ENCODE measurements at regions not wholly inside any gene's neighbourhood (a gene's known extent, or its start where the extent isn't known, plus 50 kb on each side); places are given as distances from the start of the nearest gene placed in this dataset.

GRCh38 chr20:19834783-19835182 is 76.7 kb downstream of the RIN2 start:
- TF ChIP-seq RARB (CRISPR knock-in tag; IDR thresholded peaks at IDR 0.05) (no peak), PPARA (CRISPR knock-in tag; IDR thresholded peaks at IDR 0.05; ENCODE audit: borderline replicate concordance) (no peak), TCF4 (CRISPR knock-in tag; IDR thresholded peaks at IDR 0.05; ENCODE audit: borderline replicate concordance) (no peak), SNAI2 (CRISPR knock-in tag; IDR thresholded peaks at IDR 0.05) (no peak), ISL1 (CRISPR knock-in tag; IDR thresholded peaks at IDR 0.05) (no peak)
- TF ChIP-seq, protein P1, sequence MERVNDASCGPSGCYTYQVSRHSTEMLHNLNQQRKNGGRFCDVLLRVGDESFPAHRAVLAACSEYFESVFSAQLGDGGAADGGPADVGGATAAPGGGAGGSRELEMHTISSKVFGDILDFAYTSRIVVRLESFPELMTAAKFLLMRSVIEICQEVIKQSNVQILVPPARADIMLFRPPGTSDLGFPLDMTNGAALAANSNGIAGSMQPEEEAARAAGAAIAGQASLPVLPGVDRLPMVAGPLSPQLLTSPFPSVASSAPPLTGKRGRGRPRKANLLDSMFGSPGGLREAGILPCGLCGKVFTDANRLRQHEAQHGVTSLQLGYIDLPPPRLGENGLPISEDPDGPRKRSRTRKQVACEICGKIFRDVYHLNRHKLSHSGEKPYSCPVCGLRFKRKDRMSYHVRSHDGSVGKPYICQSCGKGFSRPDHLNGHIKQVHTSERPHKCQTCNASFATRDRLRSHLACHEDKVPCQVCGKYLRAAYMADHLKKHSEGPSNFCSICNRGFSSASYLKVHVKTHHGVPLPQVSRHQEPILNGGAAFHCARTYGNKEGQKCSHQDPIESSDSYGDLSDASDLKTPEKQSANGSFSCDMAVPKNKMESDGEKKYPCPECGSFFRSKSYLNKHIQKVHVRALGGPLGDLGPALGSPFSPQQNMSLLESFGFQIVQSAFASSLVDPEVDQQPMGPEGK (CRISPR knock-in tag; IDR thresholded peaks at IDR 0.05; ENCODE audit: borderline replicate concordance), result no peak
- TF ChIP-seq, protein P2, sequence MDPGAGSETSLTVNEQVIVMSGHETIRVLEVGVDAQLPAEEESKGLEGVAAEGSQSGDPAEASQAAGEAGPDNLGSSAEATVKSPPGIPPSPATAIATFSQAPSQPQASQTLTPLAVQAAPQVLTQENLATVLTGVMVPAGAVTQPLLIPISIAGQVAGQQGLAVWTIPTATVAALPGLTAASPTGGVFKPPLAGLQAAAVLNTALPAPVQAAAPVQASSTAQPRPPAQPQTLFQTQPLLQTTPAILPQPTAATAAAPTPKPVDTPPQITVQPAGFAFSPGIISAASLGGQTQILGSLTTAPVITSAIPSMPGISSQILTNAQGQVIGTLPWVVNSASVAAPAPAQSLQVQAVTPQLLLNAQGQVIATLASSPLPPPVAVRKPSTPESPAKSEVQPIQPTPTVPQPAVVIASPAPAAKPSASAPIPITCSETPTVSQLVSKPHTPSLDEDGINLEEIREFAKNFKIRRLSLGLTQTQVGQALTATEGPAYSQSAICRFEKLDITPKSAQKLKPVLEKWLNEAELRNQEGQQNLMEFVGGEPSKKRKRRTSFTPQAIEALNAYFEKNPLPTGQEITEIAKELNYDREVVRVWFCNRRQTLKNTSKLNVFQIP (CRISPR knock-in tag; IDR thresholded peaks at IDR 0.05; ENCODE audit: borderline replicate concordance, low read depth), result no peak
- no peak for ATAC-seq

DNA sequence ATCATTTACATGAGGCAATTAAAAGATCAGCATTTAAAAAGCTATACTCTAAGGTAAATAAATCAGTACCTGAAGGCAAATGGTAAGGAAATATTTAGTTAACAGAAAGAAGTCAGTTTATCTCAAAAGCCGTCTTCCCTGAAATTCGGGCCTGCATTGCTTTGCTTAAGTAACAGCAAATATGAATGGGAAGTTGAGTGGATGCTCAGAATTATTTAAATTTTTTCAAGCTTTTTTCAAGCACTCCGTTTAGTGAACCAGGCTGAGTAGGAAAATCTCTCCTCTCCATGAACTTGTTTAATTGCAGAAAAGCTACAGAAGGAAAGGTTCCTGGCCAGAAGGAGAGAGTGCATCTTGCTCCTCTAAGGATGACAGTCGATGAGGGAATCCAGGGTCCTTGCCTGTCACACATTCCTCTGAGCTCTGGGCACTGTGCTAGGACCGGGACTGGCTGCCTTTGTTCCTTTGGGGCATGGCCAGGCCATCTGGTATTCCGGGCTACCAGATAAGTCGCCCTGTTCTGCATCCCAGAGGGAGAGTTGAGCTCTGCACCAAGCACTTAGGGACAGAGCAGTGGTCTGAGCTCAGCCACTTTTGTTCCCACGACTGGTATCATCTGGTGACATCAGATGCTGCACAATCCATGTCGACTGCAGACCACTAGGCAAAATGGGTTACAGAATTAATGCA is 77.6 kb downstream of the RIN2 start:
- ATAC-seq, result peak; percentile 91
- TF ChIP-seq ISL1 (CRISPR knock-in tag; IDR thresholded peaks at IDR 0.05) (no peak), SNAI2 (CRISPR knock-in tag; IDR thresholded peaks at IDR 0.05) (no peak), ARNTL (CRISPR knock-in tag; IDR thresholded peaks at IDR 0.05; ENCODE audit: borderline replicate concordance, low read depth) (no peak), RARB (CRISPR knock-in tag; IDR thresholded peaks at IDR 0.05) (no peak), CREB5 (CRISPR knock-in tag; IDR thresholded peaks at IDR 0.05; ENCODE audit: low read depth) (0 out of 2 replicates have a peak, but pooled peaks have one; percentile 31), TCF4 (CRISPR knock-in tag; IDR thresholded peaks at IDR 0.05; ENCODE audit: borderline replicate concordance) (peak; percentile 90)
- TF ChIP-seq, protein P3, sequence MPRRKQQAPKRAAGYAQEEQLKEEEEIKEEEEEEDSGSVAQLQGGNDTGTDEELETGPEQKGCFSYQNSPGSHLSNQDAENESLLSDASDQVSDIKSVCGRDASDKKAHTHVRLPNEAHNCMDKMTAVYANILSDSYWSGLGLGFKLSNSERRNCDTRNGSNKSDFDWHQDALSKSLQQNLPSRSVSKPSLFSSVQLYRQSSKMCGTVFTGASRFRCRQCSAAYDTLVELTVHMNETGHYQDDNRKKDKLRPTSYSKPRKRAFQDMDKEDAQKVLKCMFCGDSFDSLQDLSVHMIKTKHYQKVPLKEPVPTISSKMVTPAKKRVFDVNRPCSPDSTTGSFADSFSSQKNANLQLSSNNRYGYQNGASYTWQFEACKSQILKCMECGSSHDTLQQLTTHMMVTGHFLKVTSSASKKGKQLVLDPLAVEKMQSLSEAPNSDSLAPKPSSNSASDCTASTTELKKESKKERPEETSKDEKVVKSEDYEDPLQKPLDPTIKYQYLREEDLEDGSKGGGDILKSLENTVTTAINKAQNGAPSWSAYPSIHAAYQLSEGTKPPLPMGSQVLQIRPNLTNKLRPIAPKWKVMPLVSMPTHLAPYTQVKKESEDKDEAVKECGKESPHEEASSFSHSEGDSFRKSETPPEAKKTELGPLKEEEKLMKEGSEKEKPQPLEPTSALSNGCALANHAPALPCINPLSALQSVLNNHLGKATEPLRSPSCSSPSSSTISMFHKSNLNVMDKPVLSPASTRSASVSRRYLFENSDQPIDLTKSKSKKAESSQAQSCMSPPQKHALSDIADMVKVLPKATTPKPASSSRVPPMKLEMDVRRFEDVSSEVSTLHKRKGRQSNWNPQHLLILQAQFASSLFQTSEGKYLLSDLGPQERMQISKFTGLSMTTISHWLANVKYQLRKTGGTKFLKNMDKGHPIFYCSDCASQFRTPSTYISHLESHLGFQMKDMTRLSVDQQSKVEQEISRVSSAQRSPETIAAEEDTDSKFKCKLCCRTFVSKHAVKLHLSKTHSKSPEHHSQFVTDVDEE (CRISPR knock-in tag; IDR thresholded peaks at IDR 0.05), result peak; percentile 80

- no peak for ATAC-seq
- TF ChIP-seq CSDC2 (CRISPR knock-in tag; IDR thresholded peaks at IDR 0.05) (no peak), TCF4 (CRISPR knock-in tag; IDR thresholded peaks at IDR 0.05; ENCODE audit: borderline replicate concordance) (no peak), ZNF565 (CRISPR knock-in tag; conservative IDR thresholded peaks at IDR 0.05; ENCODE audit: low read depth) (no peak), GLIS3 (CRISPR knock-in tag; IDR thresholded peaks at IDR 0.05) (no peak), ZC3H10 (CRISPR knock-in tag; IDR thresholded peaks at IDR 0.05) (no peak), ZNF70 (CRISPR knock-in tag; IDR thresholded peaks at IDR 0.05) (no peak), ESRRG (CRISPR knock-in tag; IDR thresholded peaks at IDR 0.05) (no peak), ZFP3 (CRISPR knock-in tag; IDR thresholded peaks at IDR 0.05) (no peak), BACH2 (CRISPR knock-in tag; IDR thresholded peaks at IDR 0.05; ENCODE audit: borderline replicate concordance) (no peak), SNAI2 (CRISPR knock-in tag; IDR thresholded peaks at IDR 0.05) (no peak), PPARA (CRISPR knock-in tag; IDR thresholded peaks at IDR 0.05; ENCODE audit: borderline replicate concordance) (no peak)
- TF ChIP-seq, protein P1 (CRISPR knock-in tag; IDR thresholded peaks at IDR 0.05; ENCODE audit: borderline replicate concordance), result no peak
- TF ChIP-seq, protein P3 (CRISPR knock-in tag; IDR thresholded peaks at IDR 0.05), result no peak
- TF ChIP-seq, protein P4, sequence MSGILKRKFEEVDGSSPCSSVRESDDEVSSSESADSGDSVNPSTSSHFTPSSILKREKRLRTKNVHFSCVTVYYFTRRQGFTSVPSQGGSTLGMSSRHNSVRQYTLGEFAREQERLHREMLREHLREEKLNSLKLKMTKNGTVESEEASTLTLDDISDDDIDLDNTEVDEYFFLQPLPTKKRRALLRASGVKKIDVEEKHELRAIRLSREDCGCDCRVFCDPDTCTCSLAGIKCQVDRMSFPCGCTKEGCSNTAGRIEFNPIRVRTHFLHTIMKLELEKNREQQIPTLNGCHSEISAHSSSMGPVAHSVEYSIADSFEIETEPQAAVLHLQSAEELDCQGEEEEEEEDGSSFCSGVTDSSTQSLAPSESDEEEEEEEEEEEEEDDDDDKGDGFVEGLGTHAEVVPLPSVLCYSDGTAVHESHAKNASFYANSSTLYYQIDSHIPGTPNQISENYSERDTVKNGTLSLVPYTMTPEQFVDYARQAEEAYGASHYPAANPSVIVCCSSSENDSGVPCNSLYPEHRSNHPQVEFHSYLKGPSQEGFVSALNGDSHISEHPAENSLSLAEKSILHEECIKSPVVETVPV (CRISPR knock-in tag; IDR thresholded peaks at IDR 0.05), result no peak
Observed at GRCh38 chr20:19838468-19838867, 80.4 kb downstream of the RIN2 start.
